Tibial nerve (tissue), 3 donors: ENCODE measurements at regions not wholly inside any gene's neighbourhood (a gene's known extent, or its start where the extent isn't known, plus 50 kb on each side); places are given as distances from the start of the nearest gene placed in this dataset.

ENCODE experiments used
- POLR2A ChIP-seq, 2 donors: fragments of 450-650 bp; IDR thresholded peaks; one replicate each; pipeline ENCODE4 v1.6.1; 2017; ENCODE audit warnings: antibody characterized with exemption in 2 of 2, mild to moderate bottlenecking in 2 of 2, moderate library complexity in 2 of 2
- TF ChIP-seq, protein P1 (sequence below), 5 experiments: fragments of 200-600 bp in 3 of 5; fragments of 450-650 bp in 2 of 5; sonication (generic) in 3 of 5; IDR thresholded peaks; one replicate each; pipeline ENCODE4 v1.5.1; 2016 to 2019; ENCODE audit warnings: antibody characterized with exemption in 5 of 5, mild to moderate bottlenecking in 3 of 5, moderate library complexity in 2 of 5

DNA sequence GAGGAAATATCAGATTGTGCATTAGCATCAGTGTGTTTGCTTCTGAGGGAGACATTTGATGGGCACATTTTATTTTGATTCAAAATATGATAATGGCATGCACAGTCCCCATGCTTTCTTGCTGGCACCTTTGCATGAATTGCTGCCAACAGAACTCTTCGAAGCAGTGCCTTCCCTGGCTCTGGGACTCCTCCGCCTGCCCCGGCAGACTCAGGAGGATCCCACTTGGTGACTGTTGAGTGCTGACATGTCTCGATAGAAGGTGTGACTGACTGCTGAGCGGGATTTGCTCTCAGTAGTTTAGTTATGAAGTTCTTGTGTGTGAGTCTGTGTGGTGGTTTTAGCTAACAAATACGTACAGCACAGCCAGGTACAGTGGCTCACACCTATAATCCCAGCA, 239.7 kb downstream of the FGF9 start:
- TF ChIP-seq, protein P1, sequence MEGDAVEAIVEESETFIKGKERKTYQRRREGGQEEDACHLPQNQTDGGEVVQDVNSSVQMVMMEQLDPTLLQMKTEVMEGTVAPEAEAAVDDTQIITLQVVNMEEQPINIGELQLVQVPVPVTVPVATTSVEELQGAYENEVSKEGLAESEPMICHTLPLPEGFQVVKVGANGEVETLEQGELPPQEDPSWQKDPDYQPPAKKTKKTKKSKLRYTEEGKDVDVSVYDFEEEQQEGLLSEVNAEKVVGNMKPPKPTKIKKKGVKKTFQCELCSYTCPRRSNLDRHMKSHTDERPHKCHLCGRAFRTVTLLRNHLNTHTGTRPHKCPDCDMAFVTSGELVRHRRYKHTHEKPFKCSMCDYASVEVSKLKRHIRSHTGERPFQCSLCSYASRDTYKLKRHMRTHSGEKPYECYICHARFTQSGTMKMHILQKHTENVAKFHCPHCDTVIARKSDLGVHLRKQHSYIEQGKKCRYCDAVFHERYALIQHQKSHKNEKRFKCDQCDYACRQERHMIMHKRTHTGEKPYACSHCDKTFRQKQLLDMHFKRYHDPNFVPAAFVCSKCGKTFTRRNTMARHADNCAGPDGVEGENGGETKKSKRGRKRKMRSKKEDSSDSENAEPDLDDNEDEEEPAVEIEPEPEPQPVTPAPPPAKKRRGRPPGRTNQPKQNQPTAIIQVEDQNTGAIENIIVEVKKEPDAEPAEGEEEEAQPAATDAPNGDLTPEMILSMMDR (IDR thresholded peaks at IDR 0.05), result no peak
- TF ChIP-seq POLR2A (IDR thresholded peaks at IDR 0.05), result no peak
